ENCODE measurements at regions not wholly inside any gene's neighbourhood (a gene's known extent, or its start where the extent isn't known, plus 50 kb on each side); places are given as distances from the start of the nearest gene placed in this dataset.
A peak's percentile ranks its signal among the peaks of the same experiment; 100 is the strongest.
"Not testable (repeated sequence)": the region's sequence is repeated elsewhere in the genome, so short reads cannot be mapped to it uniquely, and the experiment has no call there.

DNA sequence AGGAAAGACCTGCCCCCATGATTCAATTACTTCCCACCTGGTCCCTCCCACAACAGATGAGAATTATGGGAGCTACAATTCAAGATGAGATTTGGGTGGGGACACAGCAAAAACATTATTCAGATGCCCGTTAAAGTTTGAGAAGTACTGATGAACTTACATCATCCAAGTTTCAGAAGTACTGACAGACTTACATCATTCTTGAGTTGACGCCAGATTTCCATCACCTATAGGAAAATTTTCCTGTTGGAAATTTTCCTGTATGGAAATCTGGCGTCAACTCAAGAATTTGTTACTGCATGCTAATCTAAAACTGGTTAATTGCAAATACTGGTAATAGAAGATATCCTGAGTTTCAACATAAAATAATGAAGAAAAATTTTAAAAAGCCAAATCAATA, 975.9 kb downstream of the MAT2B start:
- Mint-ChIP-seq H3K4me3 (no peak overlapping the region), H3K4me1 (no peaks in the 10 kb centered on the region), H3K9me3 (peaks cover 0 to 15% (median 2%) of the 10 kb centered on the region in 6 donors), H3K27me3 (ENCODE audit: low read depth in 3 of 3) (peaks cover 0 to 2% (median 0%) of the 10 kb centered on the region in 3 donors), H3K27ac (no peak overlapping the region), H3K36me3 (no peaks in the 10 kb centered on the region)
- DNase-seq, result no peak

- Mint-ChIP-seq H3K4me1 (no peaks in the 10 kb centered on the region), H3K9me3 (peaks cover 0 to 15% (median 2%) of the 10 kb centered on the region in 6 donors), H3K27ac (no peak overlapping the region), H3K4me3 (no peak overlapping the region), H3K27me3 (ENCODE audit: low read depth in 3 of 3) (no peaks in the 10 kb centered on the region), H3K36me3 (no peaks in the 10 kb centered on the region)
- DNase-seq, result no peak
Measured at GRCh38 chr5:164482351-164482750, 976.9 kb downstream of the MAT2B start.

GRCh38 chr5:164484948-164485347, 979.5 kb downstream of the MAT2B start:
- DNase-seq, result no peak
- Mint-ChIP-seq H3K4me1 (no peaks in the 10 kb centered on the region), H3K27me3 (ENCODE audit: low read depth in 3 of 3) (no peaks in the 10 kb centered on the region), H3K27ac (no peak overlapping the region), H3K9me3 (peaks cover 0 to 8% (median 3%) of the 10 kb centered on the region in 6 donors), H3K4me3 (no peak overlapping the region), H3K36me3 (no peaks in the 10 kb centered on the region)

DNA sequence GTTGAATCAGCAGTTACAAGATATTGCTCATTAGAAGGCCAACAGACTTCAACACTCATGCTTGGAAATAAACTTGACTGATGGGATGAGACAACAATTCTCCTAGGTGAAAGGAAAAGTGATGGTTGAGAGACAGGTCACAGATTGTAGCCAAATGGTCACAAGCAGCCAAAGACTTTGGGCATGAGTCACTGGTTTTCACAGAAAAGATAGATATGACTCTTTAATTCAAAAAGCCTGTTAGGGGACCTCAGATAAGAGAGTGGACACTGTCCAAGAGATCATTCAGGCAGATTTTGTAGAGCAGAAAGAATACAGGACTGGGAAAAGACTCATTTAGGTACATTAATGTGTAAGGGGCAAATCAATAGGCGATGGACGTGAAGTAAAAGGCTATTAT, 982.5 kb downstream of the MAT2B start:
- no peak for DNase-seq
- H3K27me3 Mint-ChIP-seq (ENCODE audit: low read depth in 3 of 3), result no peaks in the 10 kb centered on the region
- H3K36me3 Mint-ChIP-seq, result no peaks in the 10 kb centered on the region
- peaks cover 0 to 9% (median 3%) of the 10 kb centered on the region in 6 donors for H3K9me3 Mint-ChIP-seq
- H3K27ac Mint-ChIP-seq, result no peak overlapping the region
- no peaks in the 10 kb centered on the region for H3K4me1 Mint-ChIP-seq
- H3K4me3 Mint-ChIP-seq, result no peak overlapping the region

DNA sequence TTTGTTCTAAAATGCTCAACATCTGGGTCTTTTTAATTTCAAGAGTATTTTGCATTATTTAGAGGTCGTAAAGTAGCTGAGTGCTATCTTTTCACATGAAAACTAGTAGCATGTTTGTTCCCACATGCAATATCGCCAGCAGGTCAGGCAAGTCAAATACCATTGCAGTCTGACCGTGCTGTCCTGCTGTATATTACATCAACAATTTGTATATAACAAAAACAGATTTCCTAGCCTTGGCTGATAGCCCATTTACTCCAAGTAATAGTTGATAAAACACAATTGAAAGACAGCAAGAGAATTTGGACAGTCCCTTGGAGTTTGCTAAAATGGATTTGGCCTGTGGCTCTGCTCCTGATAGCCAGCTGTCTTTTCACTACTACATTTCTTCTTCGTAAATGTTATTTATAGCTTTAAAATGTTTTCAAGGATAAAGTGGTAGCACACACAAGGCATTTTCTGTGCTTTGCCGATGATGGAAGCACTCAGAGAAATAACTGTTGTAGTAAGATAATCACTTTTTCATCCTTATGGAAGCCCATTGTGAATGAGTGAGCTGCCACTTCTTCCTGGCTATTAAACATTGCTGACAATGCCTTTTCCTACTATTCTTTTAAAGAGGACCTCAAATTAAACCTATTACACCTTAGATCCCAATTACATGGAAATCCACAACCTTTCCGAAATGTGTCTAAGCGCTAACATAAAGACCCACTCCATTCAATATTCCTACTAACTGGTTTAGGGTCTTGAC, 992.1 kb downstream of the MAT2B start:
- no peaks in the 10 kb centered on the region for H3K9me3 Mint-ChIP-seq
- no peak overlapping the region for H3K4me3 Mint-ChIP-seq
- DNase-seq, result no peak
- no peak overlapping the region for H3K27ac Mint-ChIP-seq
- no peaks in the 10 kb centered on the region for H3K36me3 Mint-ChIP-seq
- peaks cover 0 to 5% (median 0%) of the 10 kb centered on the region in 3 donors for H3K27me3 Mint-ChIP-seq (ENCODE audit: low read depth in 3 of 3)
- no peaks in the 10 kb centered on the region for H3K4me1 Mint-ChIP-seq

DNA sequence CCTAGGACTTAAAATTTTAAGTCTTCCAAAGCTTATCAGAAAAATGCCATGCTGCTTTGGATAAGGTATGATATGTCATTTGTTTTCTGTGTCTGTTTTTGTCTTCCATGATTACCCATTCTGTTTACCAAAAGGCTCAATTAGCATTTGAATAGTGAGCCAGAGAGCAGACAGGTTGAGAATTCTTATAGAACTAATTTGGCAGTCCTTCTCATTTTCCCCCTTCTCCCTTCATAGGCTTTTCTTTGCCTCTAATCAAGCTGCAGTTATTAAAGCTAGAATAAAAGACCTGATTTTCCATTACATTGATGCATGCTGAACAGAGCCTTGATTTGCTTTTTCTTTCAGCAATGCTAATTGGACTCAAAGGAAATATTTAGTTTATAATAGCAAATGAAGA, 993.0 kb downstream of the MAT2B start:
- H3K4me3 Mint-ChIP-seq, result no peak overlapping the region
- H3K36me3 Mint-ChIP-seq, result no peaks in the 10 kb centered on the region
- H3K27me3 Mint-ChIP-seq (ENCODE audit: low read depth in 3 of 3), result peaks cover 0 to 5% (median 0%) of the 10 kb centered on the region in 3 donors
- H3K27ac Mint-ChIP-seq, result no peak overlapping the region
- DNase-seq, result no peak
- H3K4me1 Mint-ChIP-seq, result no peaks in the 10 kb centered on the region
- no peaks in the 10 kb centered on the region for H3K9me3 Mint-ChIP-seq

DNA sequence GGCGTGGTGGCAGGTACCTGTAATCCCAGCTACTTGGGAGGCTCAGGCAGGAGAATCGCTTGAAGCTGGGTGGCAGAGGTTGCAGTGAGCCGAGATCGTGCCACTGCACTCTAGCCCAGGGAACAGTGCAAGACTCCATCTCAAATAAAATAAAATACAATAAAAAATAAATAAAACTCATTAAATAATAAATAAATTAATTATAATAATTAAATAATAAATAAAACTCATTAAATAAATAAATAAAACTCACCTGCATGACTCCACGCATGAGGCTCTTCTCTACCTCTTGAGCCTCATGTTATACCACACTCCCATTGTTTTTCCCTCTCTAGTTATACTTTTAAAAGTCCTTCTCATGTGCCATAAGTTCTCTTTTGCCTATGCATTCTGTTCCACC, 995.4 kb downstream of the MAT2B start:
- no peaks in the 10 kb centered on the region for H3K9me3 Mint-ChIP-seq
- no peak overlapping the region for H3K4me3 Mint-ChIP-seq
- no peaks in the 10 kb centered on the region for H3K36me3 Mint-ChIP-seq
- no peaks in the 10 kb centered on the region for H3K4me1 Mint-ChIP-seq
- DNase-seq, result no peak
- H3K27ac Mint-ChIP-seq, result no peak overlapping the region
- peaks cover 0 to 5% (median 0%) of the 10 kb centered on the region in 3 donors for H3K27me3 Mint-ChIP-seq (ENCODE audit: low read depth in 3 of 3)

DNA sequence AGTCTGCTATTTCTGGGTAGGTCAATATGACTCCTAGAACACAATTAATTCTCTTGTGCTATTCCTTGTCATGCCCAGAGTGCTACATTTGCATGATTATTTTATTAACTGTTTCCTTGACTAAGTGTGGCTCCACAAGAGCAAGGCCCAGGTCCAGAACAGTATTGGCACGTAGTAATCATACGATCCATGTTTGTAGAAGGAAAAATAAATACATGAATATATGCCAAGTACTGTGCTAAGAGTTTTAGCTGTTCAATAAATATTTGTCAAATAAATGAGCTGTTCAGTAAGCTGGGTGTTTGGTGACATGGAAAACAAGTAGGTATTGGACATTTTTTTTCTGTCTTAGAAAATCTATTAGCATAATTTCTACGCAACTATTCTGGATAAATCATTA, 995.9 kb downstream of the MAT2B start:
- Mint-ChIP-seq H3K4me1 (no peaks in the 10 kb centered on the region), H3K4me3 (no peak overlapping the region), H3K36me3 (no peaks in the 10 kb centered on the region), H3K27me3 (ENCODE audit: low read depth in 3 of 3) (peaks cover 0 to 5% (median 0%) of the 10 kb centered on the region in 3 donors), H3K9me3 (no peaks in the 10 kb centered on the region), H3K27ac (no peak overlapping the region)
- no peak for DNase-seq

DNA sequence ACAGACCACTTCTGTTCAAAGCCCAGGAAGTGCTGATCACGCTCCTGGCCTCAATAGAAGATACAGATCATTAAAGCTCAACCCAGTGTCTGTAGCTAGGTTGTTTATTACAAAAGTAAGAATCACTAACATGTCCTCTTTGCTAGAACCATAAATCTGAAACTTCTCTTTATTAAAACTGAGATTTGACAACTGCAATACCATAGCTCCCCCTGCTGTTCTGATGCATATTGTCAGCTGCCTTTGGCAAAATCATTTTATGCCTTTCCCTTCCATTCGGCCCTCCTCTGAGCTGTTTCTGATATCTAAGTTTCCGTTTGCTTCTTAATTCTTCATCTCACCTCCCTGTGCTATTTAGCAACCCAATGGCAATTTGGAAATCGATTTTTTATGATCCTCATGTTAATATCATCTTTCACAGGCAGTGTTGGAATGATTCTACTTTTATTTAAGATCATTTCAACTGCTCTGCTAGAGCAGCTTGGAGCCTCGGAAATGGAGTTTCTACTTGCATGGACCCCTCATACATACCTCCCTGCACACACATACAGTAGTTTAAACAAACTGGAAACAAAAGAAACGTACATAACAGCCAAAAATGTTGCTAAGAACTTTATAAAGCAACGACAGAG, 998.8 kb downstream of the MAT2B start:
- Mint-ChIP-seq H3K27me3 (ENCODE audit: low read depth in 3 of 3) (peaks cover 0 to 2% (median 0%) of the 10 kb centered on the region in 3 donors), H3K27ac (no peak overlapping the region), H3K4me3 (no peak overlapping the region), H3K36me3 (no peaks in the 10 kb centered on the region), H3K4me1 (no peaks in the 10 kb centered on the region), H3K9me3 (no peaks in the 10 kb centered on the region)
- peak; percentile 5 to 32 (median 30) for DNase-seq

GRCh38 chr5:164505791-164506190, 1000.4 kb downstream of the MAT2B start:
- DNase-seq, result no peak

GRCh38 chr5:164518067-164518740, 1012.8 kb downstream of the MAT2B start:
- Mint-ChIP-seq H3K27ac (no peak overlapping the region), H3K36me3 (no peaks in the 10 kb centered on the region), H3K4me1 (no peaks in the 10 kb centered on the region), H3K9me3 (peaks cover 0 to 7% (median 0%) of the 10 kb centered on the region in 6 donors), H3K27me3 (ENCODE audit: low read depth in 3 of 3) (peaks cover 0 to 2% (median 1%) of the 10 kb centered on the region in 3 donors), H3K4me3 (no peak overlapping the region)
- no peak for DNase-seq

More at GRCh38 chr5:164505791-164506190, 1000.4 kb downstream of the MAT2B start:
- Mint-ChIP-seq H3K27me3 (ENCODE audit: low read depth in 3 of 3) (peaks cover 0 to 2% (median 0%) of the 10 kb centered on the region in 3 donors), H3K9me3 (no peaks in the 10 kb centered on the region), H3K27ac (no peak overlapping the region), H3K36me3 (no peaks in the 10 kb centered on the region), H3K4me1 (no peaks in the 10 kb centered on the region), H3K4me3 (no peak overlapping the region)

DNA sequence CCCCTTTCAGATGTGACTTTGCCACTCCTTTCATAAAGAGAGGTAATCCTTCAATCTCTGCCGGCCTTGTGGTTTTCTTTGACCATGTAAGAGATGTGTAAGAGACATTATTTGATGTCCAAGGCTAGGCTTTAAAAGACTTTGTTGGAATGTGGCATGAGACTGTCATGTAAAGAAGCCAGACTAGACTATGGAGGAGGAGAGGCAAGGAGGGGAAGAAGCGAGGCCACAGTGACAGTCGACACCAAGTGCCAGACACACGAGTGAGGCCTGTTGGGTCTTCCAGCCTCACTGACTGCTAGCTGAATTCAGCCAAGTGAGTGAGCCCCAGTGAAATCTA, 1013.3 kb downstream of the MAT2B start:
- Mint-ChIP-seq H3K27ac (no peak overlapping the region), H3K27me3 (ENCODE audit: low read depth in 3 of 3) (peaks cover 0 to 2% (median 1%) of the 10 kb centered on the region in 3 donors), H3K9me3 (peaks cover 0 to 7% (median 0%) of the 10 kb centered on the region in 6 donors)

DNA sequence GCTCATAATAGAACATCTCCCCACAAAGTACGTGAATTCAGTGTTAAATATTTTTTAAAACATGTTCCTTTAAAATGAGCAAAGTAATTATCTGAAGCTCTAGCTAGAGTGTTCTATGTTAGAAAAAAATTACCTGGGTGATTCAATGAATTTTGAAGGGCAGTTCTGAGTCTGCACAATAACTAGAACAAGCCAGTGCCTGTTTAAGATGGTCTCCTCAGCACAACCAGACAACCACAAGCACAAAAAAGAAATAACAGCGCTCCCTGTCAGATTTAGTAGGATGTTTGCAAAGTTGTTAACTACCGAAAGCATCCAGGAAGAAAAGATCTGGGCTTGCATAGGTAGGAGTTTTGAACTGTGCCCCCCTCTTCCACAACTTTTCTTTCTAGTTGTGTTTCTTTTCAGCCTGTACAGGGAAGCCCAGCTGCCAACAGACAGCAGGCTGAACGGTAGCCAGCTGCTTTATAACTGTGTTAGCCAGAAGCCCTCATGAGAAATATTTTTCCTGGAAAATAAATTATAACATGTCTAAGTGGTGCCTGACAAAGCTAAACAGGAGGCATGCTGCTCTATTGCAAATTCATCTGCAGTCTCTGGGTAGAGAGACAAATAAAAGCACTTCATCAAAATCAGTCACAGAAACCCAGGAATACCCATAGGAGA, 1026.9 kb downstream of the MAT2B start:
- Mint-ChIP-seq H3K4me1 (no peaks in the 10 kb centered on the region), H3K36me3 (no peaks in the 10 kb centered on the region), H3K27ac (no peak overlapping the region), H3K4me3 (no peak overlapping the region), H3K27me3 (ENCODE audit: low read depth in 3 of 3) (peaks cover 0 to under 1% (median 0%) of the 10 kb centered on the region in 3 donors), H3K9me3 (peaks cover 0 to 8% (median 4%) of the 10 kb centered on the region in 6 donors)
- DNase-seq, result no peak

More for the DNA sequence above, 1013.3 kb downstream of the MAT2B start:
- Mint-ChIP-seq H3K36me3 (no peaks in the 10 kb centered on the region), H3K4me3 (no peak overlapping the region), H3K4me1 (no peaks in the 10 kb centered on the region)
- no peak for DNase-seq

DNA sequence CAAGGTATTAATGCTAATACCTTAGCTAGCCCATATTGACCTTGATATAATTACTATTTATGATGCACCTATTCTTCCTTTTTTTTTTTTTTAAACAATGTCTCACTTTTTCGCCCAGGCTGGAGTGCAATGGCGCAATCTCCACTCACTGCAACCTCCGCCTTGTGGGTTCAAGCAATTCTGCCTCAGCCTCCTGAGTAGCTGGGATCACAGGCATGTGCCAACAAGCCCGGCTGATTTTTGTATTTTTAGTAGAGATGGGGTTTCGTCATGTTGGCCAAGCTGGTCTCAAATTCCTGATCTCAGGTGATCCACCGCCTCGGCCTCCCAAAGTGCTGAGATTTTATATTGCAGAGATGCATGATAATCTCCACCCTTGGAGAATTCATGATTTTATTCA, 1028.0 kb downstream of the MAT2B start:
- DNase-seq; H3K9me3 Mint-ChIP-seq; H3K4me1 Mint-ChIP-seq; H3K27ac Mint-ChIP-seq; H3K4me3 Mint-ChIP-seq; H3K36me3 Mint-ChIP-seq; H3K27me3 Mint-ChIP-seq (ENCODE audit: low read depth in 3 of 3): not testable (repeated sequence)
